ENCODE measurements at regions not wholly inside any gene's neighbourhood (a gene's known extent, or its start where the extent isn't known, plus 50 kb on each side); places are given as distances from the start of the nearest gene placed in this dataset.

- Mint-ChIP-seq H3K27ac (no peak overlapping the region; a peak in 1 of 7 replicates), H3K4me1 (no peaks in the 10 kb centered on the region), H3K4me3 (no peak overlapping the region), H3K9me3 (no peaks in the 10 kb centered on the region; a peak in 1 of 5 replicates), H3K36me3 (ENCODE audit: insufficient read depth in 1 of 3, low read depth in 3 of 3) (peaks cover 36 to 71% (median 67%) of the 10 kb centered on the region in 3 experiments; a peak in 6 of 7 replicates), H3K27me3 (ENCODE audit: low read depth) (no peaks in the 10 kb centered on the region)
- no peaks in the 10 kb centered on the region for H3K23me2 ChIP-seq (ENCODE audit: insufficient read length, low read depth, low read length, poor library complexity, severe bottlenecking)
- H3K9me3 ChIP-seq (ENCODE audit: control insufficient read depth, low read depth, low read length): no peaks in the 10 kb centered on the region
- H4K91ac ChIP-seq (ENCODE audit: insufficient read length, low read depth, low read length): no peak overlapping the region
- H3K4me2 ChIP-seq (ENCODE audit: insufficient read depth, insufficient read length, low read length): no peak overlapping the region
- H2BK20ac ChIP-seq (ENCODE audit: low read depth, low read length, poor library complexity, severe bottlenecking): no peak overlapping the region
- H3K4me1 ChIP-seq (ENCODE audit: insufficient read depth, low read length): no peaks in the 10 kb centered on the region
- H3K18ac ChIP-seq (ENCODE audit: insufficient read length, low read depth, low read length): no peak overlapping the region
- H4K8ac ChIP-seq (replicated peaks; ENCODE audit: insufficient read length, low read depth, low read length): no peak overlapping the region
- H3T11ph ChIP-seq (ENCODE audit: low read length): no peak overlapping the region
- H3K23ac ChIP-seq (ENCODE audit: insufficient read length, low read depth, low read length): no peak overlapping the region
- DNase-seq: no peak
- H3K79me1 ChIP-seq (ENCODE audit: insufficient read depth, low read depth, low read length, poor library complexity, severe bottlenecking): no peaks in the 10 kb centered on the region
- no peak overlapping the region for H2BK12ac ChIP-seq (ENCODE audit: insufficient read length, low read depth, low read length)
- H2AFZ ChIP-seq (ENCODE audit: low read length): no peak overlapping the region
- H3K56ac ChIP-seq (ENCODE audit: insufficient read length, low read depth, low read length): no peak overlapping the region
- H3K9ac ChIP-seq (ENCODE audit: extremely low read depth, insufficient read length, low read length): no peak overlapping the region
- no peak overlapping the region for H2BK5ac ChIP-seq (ENCODE audit: insufficient read length, low read length)
- no peaks in the 10 kb centered on the region for H4K20me1 ChIP-seq (ENCODE audit: control insufficient read depth, insufficient read depth, insufficient read length)
- no peak overlapping the region for H3K4ac ChIP-seq (ENCODE audit: low read depth, low read length)
- no CpG with 5 or more reads among the region's 14 CpGs for WGBS (ENCODE audit: extremely low coverage, insufficient read length, low lambda C conversion rate)
- no peak for TF ChIP-seq CTCF (conservative IDR thresholded peaks at IDR 0.05)
- H3K14ac ChIP-seq (ENCODE audit: insufficient read depth, low read length): no peak overlapping the region
- no peak overlapping the region for H4K5ac ChIP-seq (ENCODE audit: insufficient read length, low read depth, low read length)
- no peaks in the 10 kb centered on the region for H3K27me3 ChIP-seq (ENCODE audit: insufficient read depth, low read length)
- H3K79me2 ChIP-seq (ENCODE audit: insufficient read depth, low read length): no peaks in the 10 kb centered on the region
- no peak overlapping the region for H2AK5ac ChIP-seq (ENCODE audit: insufficient read length, low read length)
- no peak overlapping the region for H3K27ac ChIP-seq (ENCODE audit: insufficient read length, low read depth, low read length)
- H2BK15ac ChIP-seq (ENCODE audit: low read depth, low read length): no peak overlapping the region
- no peak overlapping the region for H2BK120ac ChIP-seq (ENCODE audit: low read depth, low read length, poor library complexity, severe bottlenecking)
These were observed 77.9 kb downstream of the PTPRS start for GRCh38 chr19:5262721-5263120.
